HG03196 (cell line): ENCODE measurements at regions not wholly inside any gene's neighbourhood (a gene's known extent, or its start where the extent isn't known, plus 50 kb on each side); places are given as distances from the start of the nearest gene placed in this dataset.
"Not testable (repeated sequence)": the region's sequence is repeated elsewhere in the genome, so short reads cannot be mapped to it uniquely, and the experiment has no call there.

Experiments used
- ATAC-seq: cut with Tn5 transposase; IDR thresholded peaks from one replicate; pipeline ENCODE4 v1.9.1; 2021; ENCODE audit not compliant: unreplicated experiment

- ATAC-seq = not testable (repeated sequence)
These were observed 109.7 kb upstream of the PITX1 start for GRCh38 chr5:135143682-135144081.

- no peak for ATAC-seq
These were observed 107.6 kb upstream of the PITX1 start for GRCh38 chr5:135141303-135142268.

GRCh38 chr5:135140446-135141204 is 106.6 kb upstream of the PITX1 start:
- no peak for ATAC-seq

DNA sequence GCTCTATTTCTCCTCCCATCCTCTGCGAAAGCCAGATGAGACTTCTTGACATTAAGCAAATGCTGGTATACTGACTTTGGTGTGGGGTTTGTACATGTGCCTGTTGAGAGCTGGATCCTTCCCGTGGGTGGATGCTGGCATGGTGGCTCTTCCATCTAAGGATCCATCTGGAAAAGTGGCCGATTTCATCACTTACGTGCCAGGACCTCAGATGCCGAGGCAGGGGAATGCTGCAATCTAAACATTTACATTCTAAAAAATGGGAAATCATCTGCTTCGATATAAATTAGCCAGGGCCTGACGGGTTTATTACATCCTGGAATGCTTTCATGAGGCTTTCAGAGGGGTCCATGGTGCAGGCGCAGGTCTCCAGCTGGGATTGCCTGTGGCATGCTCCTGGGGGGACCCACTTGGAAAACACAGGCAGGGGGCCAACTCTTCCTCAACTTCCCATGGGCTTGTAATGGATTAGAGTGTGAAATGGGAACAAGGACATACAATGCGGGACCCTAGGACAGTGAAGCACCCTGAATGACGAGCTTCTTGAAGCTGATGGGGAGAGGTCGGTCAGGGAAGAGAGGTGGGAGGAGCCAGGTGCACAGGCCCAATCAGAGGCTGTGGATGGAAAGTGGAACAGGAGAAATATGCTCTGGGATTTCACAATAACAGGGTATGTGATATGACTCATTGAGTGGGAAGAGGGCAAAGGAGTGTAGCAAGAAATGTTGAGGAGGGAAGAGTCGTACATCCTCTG is 105.5 kb upstream of the PITX1 start:
- ATAC-seq = no peak

GRCh38 chr5:135138116-135138850 is 104.3 kb upstream of the PITX1 start:
- ATAC-seq = no peak

GRCh38 chr5:135137146-135137915 is 103.3 kb upstream of the PITX1 start:
- ATAC-seq = no peak

DNA sequence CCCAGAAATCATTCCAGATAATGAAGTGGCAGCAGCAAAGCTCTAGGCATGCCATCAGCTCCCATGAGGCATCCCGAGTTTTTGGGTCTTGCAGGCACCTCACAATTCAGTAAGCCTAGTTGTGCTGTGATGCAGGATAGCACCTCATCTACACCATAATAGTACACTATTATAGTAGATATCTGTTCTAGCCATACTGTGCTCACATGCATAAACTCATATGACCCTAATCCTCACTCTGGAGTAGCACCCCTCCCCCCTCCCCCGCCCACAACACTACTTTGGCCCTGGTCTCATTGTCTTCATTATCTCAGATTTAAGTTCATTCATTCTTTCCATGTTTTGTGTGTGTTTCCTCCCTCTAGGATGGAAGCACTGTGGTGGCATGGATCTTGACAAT is 102.5 kb upstream of the PITX1 start:
- ATAC-seq = no peak

GRCh38 chr5:135135530-135136226 is 101.7 kb upstream of the PITX1 start:
- ATAC-seq = no peak

DNA sequence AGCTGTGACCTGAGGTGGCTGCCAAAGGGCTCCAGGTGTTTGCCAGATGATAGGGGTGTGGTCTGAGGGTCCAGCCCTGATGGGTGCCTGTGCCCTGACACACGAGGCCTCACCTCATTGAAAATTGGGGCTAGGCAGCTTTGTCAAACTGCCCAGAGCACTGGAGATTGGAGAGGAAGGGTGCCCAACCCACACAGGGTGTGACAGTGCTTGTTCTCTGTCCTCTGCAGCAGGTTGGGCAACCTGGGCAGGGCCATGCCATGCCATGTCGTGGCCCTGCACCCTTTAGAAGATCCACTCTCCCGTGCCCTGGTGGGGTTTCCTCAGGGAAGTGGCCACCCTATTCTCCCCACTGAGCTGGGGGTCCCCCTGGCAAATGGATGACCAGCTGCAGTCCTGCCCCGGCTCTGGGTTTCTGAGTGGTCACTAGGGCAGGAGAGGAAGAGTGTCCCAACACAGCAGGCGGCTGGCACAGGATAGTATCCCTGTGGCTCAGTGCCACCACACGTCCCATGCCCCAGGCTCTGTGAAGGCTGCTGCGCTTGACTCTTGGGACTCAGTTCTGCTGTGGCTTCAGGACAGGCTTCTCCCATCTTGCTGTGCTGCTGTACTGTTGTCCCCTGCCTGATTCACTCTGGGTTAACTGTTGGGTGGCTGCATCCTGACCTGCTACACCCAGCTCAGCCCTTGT is 100.8 kb upstream of the PITX1 start:
- no peak for ATAC-seq

GRCh38 chr5:135133698-135134515 is 99.9 kb upstream of the PITX1 start:
- ATAC-seq = no peak

DNA sequence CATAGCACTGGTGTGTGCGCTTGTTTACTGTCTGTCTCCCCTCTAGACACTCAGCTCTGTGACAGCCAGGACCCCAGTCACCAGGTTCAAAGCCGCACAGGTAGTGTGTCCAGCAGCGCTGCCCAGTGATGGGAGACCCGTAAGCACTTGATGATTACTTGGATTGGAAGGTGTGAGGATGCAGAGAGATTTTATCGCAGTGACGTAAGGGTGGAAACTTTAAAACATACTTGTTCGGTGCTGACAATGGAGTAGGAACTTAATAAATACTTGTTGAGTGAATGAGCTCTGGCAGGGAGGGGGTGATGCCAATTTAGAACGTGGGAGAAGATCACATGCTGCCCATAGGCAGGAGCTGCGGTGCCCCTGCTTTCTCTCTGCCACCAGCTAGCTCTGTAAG is 99.2 kb upstream of the PITX1 start:
- ATAC-seq = no peak

DNA sequence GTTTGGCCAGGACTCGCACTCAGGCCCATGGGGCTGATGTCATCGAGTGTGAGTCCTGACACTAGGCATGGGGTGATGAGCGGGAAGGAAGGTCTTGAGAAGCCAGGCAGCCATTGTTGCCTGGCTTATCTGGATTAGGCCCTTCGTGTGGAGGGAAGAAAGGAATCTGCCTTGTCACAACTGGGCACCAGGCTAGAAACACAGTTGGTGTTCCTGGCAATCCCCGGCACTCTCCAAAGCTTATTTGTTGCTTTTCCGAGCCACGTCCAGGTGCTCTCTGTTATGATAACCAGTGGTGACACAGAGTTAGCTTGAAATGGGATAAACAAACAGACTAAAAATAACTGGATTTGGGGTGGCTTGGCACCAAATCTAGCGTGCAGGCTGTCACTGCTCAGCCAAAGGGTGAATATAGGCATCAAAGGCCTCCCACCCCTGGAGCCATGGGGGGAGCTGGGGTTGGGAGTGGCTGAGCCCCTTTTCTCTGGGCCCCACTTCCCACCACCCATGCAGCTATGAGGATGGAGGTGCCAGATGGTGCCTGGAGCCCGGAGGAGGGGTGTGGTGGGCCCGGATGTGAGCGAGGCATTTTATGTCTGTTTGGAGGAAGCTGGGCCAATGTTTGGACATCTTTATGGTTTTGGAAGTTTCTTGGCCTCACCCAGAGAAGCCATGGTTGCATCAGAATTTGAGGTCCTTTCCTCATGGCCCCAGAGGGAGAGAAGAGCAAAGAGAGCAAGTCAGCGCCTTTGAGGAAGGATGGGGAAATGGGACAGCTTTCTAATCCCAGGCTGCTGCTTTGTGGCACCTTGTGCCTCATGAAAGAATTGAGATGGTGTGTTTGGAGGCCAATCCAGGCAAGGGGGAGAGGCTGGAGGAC is 98.0 kb upstream of the PITX1 start:
- ATAC-seq = no peak

DNA sequence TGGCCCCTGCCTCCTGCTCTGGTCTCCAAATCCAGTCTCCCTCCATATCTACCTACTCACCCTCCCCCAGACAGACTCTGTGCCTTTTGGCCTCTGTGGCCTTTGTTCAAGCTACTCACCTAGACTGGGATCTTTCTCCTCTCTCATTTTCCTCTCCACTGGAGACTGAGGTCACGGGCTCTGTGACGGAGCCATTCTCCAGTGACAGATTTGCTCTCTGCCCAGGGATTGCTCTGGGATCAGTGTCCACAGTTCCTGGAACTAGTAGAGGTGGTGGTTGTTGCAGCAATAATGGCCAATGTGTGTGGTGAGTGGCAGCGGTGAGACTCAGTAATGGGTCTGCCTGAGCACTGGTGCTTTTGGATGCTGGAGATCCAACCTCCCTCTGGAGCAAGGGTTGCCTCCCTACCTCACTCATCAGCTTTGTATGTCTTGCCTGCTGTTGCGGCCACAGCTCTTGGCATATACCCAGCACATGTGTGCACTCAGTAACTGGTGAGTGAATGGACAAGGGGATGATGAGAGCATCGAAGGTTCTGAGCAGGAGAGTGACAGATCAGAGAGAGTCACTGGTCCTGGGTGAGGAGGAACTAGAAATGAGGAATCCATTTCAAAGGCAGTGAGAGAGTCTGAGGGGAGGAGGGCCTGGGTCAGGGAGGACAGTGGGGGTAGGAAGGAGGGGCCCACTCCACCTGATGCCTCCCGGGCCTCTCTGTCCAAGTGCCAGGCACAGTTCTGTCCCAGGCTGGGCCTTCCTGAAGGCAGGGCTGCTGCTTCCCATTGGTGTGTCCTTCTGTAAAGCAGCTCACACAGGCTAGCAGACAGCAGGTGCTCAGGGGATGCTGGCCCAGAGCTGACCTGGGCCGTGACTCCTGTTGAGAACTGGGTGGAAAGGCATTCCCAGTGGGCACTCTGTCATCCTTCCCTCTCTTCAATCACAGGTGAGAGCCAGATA is 96.5 kb upstream of the PITX1 start:
- ATAC-seq = no peak

DNA sequence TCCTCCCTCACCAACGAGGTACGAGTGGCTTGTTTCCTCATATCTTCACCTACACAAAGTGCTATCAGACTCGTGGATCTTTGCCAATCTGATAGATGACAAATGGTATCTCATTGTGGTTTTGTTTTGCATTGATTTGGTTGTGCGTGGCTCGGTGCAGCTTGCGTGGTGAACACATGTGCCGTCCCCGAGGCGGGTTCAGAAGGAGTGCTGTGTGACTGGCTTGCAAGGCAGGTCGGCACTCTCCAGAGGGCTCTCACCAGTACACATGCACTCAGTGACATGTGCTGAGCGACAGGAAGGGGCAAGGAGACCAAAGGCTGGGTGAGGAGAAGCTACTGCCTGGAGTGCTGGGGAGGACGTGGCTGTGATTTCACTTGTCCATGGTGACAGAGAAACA is 95.3 kb upstream of the PITX1 start:
- ATAC-seq = no peak

GRCh38 chr5:135128361-135128760 is 94.3 kb upstream of the PITX1 start:
- ATAC-seq = no peak
